Calu3 (cell line): ENCODE measurements at regions not wholly inside any gene's neighbourhood (a gene's known extent, or its start where the extent isn't known, plus 50 kb on each side); places are given as distances from the start of the nearest gene placed in this dataset.
"Not testable (repeated sequence)": the region's sequence is repeated elsewhere in the genome, so short reads cannot be mapped to it uniquely, and the experiment has no call there.

ENCODE experiments used
- BruUV-seq: library from RNA; stranded (reverse); fragments of 400-500 nt; replicated peaks from 2 replicates; lab custom pipeline; 2021; lab: Mats Ljungman, UMichigan
- CTCF ChIA-PET: fragments of 300-600 bp; sonication (Branson Sonifier 250); formaldehyde crosslinking; loops from one replicate; lab custom pipeline; 2022; ENCODE audit warnings: antibody characterized with exemption; lab: Charles Lee
- DNase-seq: peaks from one replicate; pipeline ENCODE4 v3.0.0; 2022
- H3K27ac Mint-ChIP-seq: one replicate; pipeline ENCODE4 v1.8.0; 2022; ENCODE audit warnings: mixed read lengths; ENCODE audit not compliant: unreplicated experiment
- H3K27me3 Mint-ChIP-seq: one replicate; pipeline ENCODE4 v1.8.0; 2022; ENCODE audit warnings: mixed read lengths; ENCODE audit not compliant: unreplicated experiment
- H3K36me3 Mint-ChIP-seq: one replicate; pipeline ENCODE4 v1.8.0; 2022; ENCODE audit warnings: mild to moderate bottlenecking, moderate library complexity, mixed read lengths; ENCODE audit not compliant: insufficient read depth, unreplicated experiment
- H3K4me1 Mint-ChIP-seq: one replicate; pipeline ENCODE4 v1.8.0; 2022; ENCODE audit warnings: mild to moderate bottlenecking, low read depth, mixed read lengths; ENCODE audit not compliant: unreplicated experiment
- H3K4me3 Mint-ChIP-seq: one replicate; pipeline ENCODE4 v1.8.0; 2022; ENCODE audit warnings: mild to moderate bottlenecking, low read depth, moderate library complexity, mixed read lengths; ENCODE audit not compliant: unreplicated experiment
- H3K9me3 Mint-ChIP-seq: one replicate; pipeline ENCODE4 v1.8.0; 2022; ENCODE audit warnings: low read depth, mixed read lengths; ENCODE audit not compliant: unreplicated experiment
- intact Hi-C: fragments of 100-400 bp; cut with micrococcal nuclease; formaldehyde crosslinking; loops from one replicate; pipeline ENCODE4 v1.10.0; 2022; ENCODE audit not compliant: unreplicated experiment
- TF ChIP-seq, protein P1 (sequence below): fragments of 200-600 bp; IDR thresholded peaks from one replicate; pipeline ENCODE4 v1.8.0; 2022; ENCODE audit warnings: antibody characterized with exemption; ENCODE audit not compliant: unreplicated experiment

DNA sequence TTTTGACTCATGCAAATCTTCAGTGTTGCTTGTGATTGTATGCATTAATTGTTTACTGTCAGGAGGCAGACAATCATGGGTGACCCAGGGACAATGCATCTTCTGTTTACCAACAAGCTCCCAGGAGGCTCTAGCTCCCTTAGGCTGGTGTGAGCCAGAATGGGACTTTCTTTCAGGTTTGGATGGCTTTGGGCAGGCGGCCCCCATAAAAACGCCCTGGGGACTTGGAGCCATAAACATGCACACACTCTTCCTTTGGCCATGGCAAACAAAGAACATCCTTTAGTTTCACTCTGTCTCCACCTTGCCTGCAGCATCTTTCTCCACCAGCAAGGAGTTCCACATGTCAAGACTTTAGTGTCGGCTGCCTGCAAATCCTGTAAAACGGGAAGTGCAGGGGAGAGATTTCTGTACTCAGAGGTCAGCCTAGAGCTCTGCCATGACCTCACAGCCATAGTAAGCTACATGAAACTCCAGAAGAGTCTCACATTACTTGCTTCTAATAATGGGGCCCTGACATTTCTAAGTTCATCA, 127.6 kb downstream of the MAP3K7 start:
- TF ChIP-seq, protein P1, sequence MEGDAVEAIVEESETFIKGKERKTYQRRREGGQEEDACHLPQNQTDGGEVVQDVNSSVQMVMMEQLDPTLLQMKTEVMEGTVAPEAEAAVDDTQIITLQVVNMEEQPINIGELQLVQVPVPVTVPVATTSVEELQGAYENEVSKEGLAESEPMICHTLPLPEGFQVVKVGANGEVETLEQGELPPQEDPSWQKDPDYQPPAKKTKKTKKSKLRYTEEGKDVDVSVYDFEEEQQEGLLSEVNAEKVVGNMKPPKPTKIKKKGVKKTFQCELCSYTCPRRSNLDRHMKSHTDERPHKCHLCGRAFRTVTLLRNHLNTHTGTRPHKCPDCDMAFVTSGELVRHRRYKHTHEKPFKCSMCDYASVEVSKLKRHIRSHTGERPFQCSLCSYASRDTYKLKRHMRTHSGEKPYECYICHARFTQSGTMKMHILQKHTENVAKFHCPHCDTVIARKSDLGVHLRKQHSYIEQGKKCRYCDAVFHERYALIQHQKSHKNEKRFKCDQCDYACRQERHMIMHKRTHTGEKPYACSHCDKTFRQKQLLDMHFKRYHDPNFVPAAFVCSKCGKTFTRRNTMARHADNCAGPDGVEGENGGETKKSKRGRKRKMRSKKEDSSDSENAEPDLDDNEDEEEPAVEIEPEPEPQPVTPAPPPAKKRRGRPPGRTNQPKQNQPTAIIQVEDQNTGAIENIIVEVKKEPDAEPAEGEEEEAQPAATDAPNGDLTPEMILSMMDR = no peak
- Mint-ChIP-seq H3K9me3 (no peaks in the 10 kb centered on the region), H3K27me3 (no peaks in the 10 kb centered on the region), H3K4me1 (peaks cover 8% of the 10 kb centered on the region), H3K36me3 (no peaks in the 10 kb centered on the region), H3K27ac (no peak overlapping the region), H3K4me3 (no peak overlapping the region)
- intact Hi-C loops = no loop called here
- CTCF ChIA-PET = interaction anchor here (0.5 to 1.2 kb wide), 3 partner anchors 17 to 988 kb away, joined by 3 to 4 read pairs (median 4); no protein-coding TSS in a partner anchor
- no TSS peak for BruUV-seq
- peak; percentile 7 for DNase-seq

DNA sequence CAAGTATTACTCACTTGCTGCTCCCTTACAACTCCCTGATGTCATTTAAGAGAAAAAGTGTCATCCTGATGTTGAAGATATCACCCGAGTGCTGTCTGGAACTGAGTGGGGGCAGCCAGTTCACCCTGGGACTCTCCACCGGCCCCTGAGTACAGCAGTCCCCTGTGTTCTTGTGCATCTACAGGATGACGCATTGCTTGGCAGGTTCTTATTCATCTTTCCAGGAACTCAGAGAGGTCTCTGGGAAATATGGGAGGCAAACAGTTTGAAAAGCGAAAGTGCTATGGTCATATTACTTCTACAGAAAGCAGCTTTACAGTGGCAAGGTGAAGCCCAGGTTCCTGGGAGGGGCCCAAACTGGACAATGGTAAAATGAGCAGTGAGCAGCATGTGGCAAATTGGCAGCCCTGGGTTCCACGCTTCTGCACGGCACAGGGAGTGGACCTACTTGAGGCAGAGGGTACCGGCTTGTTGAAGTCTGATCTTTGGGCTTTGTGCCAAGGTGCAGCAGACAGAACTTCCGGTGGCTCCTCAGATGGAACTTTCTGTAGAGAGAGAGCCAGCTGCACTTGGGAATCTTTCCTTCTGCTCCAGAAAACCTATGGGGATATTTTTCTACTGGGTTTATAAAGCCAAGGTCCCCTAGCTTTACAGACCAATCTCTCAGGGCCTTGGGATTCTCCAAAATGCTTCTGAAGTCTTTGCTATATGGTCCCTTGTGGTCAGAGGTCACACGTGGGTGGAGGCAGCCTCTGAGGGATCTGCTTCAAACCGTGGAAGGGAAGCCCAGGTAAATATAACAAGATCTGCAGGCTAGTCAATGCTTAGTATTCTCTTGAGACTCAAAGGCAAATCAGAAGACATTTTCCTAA, 128.3 kb downstream of the MAP3K7 start:
- Mint-ChIP-seq H3K27ac (no peak overlapping the region), H3K4me1 (peaks cover 8% of the 10 kb centered on the region), H3K27me3 (no peaks in the 10 kb centered on the region), H3K36me3 (no peaks in the 10 kb centered on the region), H3K4me3 (no peak overlapping the region), H3K9me3 (no peaks in the 10 kb centered on the region)
- no TSS peak for BruUV-seq
- CTCF ChIA-PET = interaction anchor here (1.0 to 1.2 kb wide), 2 partner anchors 16 to 615 kb away, joined by 3 to 4 read pairs; no protein-coding TSS in a partner anchor
- intact Hi-C loops = no loop called here
- TF ChIP-seq, protein P1 = no peak
- DNase-seq = no peak

DNA sequence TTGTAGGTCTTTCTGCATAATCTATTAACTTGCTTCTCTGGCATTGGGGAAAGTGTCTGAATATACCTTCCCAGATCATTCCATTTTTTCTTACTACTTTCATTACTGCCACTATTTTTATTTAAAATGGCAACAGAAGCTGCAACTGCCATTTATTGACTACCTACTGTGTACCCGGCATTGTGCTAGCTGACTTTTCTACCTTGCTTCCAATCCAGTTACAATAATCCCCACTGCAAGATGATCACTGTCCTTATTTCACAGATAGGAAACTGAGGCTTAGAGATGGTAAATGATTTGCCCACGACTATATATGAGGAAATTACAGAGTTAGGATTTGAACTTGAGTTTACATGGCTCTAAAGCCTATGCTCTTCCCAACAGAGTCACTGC, 129.0 kb downstream of the MAP3K7 start:
- BruUV-seq = no TSS peak
- intact Hi-C loops = no loop called here
- CTCF ChIA-PET = no interaction called here

DNA sequence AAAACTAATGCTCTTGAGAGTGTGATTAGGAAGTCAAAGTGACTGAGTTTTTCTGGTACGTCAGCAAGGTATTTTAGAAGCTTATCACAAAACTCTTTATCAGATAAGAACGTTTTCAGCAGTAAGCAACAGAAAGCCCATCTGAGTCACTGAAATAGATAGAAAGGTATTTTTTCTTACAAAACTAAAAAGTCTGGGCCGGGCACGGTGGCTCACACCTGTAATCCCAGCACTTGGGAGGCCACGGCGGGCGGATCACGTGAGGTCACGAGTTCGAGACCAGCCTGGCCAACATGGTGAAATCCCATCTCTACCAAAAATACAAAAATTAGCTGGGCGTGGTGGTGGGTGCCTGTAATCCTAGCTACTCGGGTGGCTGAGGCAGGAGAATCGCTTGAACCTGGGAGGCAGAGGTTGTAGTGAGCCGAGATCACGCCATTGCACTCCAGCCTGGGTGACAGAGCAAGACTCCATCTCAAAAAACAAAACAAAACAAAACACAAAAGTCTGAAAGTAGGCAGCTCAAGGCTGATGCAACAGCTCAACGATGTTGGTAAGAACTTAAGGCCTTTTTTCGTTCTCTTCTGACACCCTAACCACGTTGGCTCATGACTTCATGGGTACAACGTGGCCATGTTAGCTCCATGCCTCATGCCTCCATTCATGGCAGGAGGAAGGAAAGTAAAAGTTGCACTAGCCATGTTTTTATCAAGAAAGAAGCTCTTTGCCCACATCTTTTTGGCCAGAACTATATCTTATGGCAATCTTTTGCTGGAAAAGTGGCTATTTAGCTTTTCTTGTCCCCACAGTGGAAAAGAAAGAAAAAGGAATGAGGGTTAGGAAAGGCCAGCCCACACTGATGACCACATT, 129.6 kb downstream of the MAP3K7 start:
- CTCF ChIA-PET = interaction anchor here (1.0 kb wide), 1 partner anchor 239 kb away, joined by 4 read pairs; no protein-coding TSS in a partner anchor
- H3K4me3 Mint-ChIP-seq, H3K4me1 Mint-ChIP-seq, DNase-seq, BruUV-seq, H3K27ac Mint-ChIP-seq, H3K36me3 Mint-ChIP-seq, intact Hi-C loops, H3K27me3 Mint-ChIP-seq, H3K9me3 Mint-ChIP-seq: not testable (repeated sequence)

More for the DNA sequence above, 129.0 kb downstream of the MAP3K7 start:
- no peak overlapping the region for H3K4me3 Mint-ChIP-seq
- TF ChIP-seq, protein P1 = no peak
- DNase-seq = no peak
- H3K36me3 Mint-ChIP-seq = no peaks in the 10 kb centered on the region
- H3K27me3 Mint-ChIP-seq = no peaks in the 10 kb centered on the region
- no peak overlapping the region for H3K27ac Mint-ChIP-seq
- no peaks in the 10 kb centered on the region for H3K9me3 Mint-ChIP-seq
- H3K4me1 Mint-ChIP-seq = peaks cover 8% of the 10 kb centered on the region
